Mucosa of gallbladder (tissue), 1 donor: ENCODE measurements at regions not wholly inside any gene's neighbourhood (a gene's known extent, or its start where the extent isn't known, plus 50 kb on each side); places are given as distances from the start of the nearest gene placed in this dataset.
"Not testable (repeated sequence)": the region's sequence is repeated elsewhere in the genome, so short reads cannot be mapped to it uniquely, and the experiment has no call there.

Experiments used
- DNase-seq: peaks from one replicate; pipeline ENCODE4 v3.0.0-alpha.2; 2020; ENCODE audit warnings: low spot score
- donor health status: DM: no; HTN: no; CAD: no.

DNA sequence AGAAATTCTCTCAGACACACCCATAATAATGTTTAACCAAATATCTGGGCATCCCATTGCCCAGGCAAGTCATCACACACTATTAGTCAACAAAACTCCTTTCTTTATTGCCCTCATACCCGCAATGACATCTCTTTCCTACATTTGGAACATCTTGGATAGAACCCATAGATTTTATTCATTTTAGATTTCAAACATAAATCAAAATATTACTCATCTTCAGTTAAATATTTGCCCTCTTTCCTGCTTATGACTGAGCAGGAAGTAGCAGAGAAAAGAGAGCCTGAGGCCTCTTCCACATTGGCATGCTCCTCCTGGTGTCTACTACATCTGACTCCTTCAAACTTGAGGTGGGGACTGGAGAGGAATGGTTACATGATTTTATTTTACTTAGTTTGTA is 592.0 kb downstream of the CHSY3 start:
- DNase-seq = no peak

DNA sequence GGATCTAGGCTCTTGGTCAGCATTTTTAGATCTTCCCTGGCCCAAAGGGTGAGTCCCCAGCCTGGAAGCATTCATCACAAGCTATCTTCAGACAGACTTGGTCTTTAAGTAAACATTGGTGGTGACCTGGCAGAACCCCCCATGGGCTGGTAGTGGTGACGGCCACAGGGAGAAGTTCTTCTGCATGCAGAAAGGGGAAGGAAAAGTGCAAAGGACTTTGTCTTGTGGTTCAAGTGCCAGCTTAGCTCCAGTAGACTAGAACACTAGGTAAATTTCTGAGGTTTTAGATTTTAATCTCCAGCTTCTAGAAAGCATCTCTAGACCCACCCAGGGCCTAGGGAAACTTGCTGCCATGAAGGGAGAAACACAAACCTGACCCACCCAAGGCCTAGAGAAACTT is 584.0 kb downstream of the CHSY3 start:
- no peak for DNase-seq

DNA sequence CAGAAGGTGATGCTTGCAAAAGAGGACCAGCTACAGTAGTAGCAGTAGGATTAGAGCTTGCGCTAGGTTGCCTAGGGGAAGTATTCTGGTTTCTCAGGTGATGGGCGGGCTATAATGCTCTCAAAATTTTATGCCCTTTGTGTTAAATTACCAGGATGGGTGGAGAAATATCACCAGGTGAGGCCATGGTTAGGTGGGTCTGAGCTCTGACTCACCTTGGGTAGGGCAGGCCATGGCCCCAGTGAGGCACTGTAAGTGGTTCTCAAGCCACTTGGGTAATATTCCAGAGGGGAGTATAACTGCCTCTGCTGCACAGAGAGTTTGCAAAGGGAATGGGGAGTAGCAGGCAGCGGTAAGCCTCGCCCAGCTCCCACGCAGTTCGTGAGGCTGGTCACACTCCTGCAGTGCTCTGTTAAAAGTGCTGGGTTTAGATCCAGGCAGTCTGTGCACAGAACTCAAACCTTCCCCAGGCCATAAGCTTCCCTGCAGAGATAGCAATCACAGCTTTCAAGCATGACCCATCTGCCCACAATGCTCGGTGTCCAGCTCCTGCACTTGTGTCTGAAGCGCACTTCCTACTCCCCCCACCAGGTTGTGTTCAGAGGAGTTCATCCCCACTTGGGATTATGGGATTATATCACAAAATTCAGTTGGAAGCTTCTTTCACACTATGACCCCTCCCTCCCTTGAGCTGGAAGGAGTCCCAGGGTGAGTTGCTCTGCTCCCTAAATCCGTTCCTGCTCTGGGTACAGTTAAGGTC is 575.0 kb downstream of the CHSY3 start:
- no peak for DNase-seq

DNA sequence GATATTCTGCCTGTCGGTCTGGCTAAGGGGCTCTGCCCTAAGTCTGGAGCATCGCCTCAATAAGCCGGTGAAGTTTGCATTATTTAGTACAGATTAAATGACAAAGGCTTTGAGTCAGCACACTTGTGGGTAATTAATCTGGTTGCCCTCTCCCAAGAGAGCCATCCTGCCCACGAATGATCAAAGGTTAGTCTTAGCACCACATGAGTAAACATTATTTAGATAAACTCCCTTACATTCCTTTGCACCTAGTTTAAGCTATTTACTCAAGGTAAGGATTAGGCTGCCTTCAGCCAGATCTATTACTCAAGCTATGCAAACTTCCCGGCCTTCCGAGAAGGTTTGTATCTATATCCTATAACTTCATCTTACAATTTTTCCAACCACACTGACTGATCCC is 572.1 kb downstream of the CHSY3 start:
- DNase-seq = no peak

DNA sequence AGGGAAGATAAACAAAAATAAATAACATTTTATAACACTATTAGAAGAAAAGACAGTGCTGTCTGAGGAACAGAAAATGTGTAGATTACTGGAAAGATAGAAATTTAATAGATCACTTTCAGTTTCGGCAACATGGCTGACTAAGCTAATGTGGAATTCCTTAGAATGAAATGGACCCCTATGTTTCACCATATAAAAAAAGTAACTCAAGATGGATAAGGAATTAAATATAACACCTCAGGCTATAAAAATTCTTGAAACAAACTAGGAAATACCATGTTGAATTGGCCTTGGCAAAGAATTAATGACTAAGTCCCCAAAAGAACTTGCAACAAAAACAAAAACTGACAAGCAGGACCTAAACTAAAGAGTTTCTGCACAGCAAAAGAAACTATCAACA is 558.3 kb downstream of the CHSY3 start:
- DNase-seq = no peak

DNA sequence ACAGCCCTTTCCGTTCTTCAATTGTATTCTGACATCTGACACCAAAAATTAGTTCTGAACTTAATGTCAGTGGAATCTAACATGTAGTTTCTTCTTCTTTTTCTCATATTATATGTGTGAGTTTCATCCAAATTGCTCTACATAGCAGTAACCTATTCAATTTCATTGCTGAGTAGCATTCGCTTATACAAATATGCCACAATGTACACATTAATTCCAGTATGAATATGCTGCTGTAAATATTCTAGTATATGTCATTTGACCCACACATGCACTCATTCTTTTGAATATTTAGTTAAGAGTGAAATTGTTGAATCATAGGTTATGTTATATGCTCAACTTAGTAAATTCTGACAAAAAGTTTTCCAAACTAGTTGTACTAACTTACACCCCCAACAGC is 550.9 kb downstream of the CHSY3 start:
- DNase-seq = no peak

DNA sequence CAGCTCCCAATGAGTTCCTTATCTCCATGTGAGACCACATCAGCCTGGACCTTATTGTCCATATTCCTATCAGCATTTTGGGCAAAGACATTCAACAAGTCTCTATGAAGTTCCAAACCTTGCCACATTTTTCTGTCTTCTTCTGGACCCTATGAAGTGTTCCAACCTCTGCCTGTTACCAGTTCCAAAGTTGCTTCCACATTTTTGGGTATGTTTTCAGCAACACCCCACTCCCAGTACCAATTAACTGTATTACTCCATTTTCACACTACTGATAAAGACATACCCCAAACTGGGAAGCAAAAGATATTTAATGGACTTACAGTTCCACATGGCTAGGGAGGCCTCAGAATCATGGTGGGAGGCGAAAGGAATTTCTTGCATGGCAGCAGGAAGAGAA is 548.5 kb downstream of the CHSY3 start:
- no peak for DNase-seq

DNA sequence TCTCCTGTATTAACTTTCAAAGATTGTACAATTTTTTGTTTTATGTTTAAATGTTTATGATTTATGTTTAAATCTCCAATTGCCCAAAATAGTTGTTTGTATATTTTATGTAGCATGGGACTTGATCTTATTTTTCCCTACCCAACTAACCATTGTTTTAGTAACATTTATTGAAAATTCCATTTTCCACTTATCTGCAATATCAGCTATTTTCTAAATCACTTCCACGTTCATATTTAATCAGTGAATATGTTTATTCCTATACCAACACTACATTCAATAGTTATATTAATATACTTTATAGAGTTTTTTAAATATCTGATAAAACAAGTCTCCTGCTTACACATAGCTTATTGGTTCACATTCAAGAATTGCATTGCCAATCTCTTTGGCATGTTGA is 532.2 kb downstream of the CHSY3 start:
- DNase-seq = no peak

DNA sequence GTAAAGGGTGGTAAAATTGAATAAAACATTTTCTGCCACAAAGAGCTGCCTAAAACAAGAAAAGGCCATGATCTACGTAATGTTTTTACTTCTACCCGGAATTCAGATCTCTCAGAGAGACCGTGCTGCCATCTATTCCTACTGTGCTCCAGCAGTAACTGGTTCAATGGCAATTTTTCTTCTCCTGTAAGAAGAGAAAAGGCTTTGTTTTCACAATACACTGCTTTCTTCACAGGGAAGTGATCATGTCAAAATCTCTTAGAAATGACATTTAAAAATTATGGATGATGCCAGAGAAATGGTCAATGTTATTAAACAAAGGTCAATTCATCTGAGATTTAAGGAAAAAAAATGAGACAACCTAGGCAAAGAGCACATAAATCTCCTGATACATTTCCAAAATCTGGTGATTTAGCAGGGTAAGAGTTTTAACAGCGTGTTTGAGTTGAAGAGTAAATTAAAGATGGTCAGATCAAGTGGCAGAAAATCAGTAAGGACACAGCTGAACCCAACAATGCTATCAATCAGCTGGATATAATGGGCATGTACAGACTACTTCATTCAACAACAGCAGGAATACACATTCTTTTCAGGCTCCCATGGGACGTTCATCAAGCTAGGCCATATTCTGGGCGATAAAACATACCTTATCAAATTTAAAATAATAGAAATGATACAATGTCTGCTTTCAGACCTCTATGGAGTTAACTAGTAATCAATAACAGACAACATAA is 523.1 kb downstream of the CHSY3 start:
- no peak for DNase-seq

DNA sequence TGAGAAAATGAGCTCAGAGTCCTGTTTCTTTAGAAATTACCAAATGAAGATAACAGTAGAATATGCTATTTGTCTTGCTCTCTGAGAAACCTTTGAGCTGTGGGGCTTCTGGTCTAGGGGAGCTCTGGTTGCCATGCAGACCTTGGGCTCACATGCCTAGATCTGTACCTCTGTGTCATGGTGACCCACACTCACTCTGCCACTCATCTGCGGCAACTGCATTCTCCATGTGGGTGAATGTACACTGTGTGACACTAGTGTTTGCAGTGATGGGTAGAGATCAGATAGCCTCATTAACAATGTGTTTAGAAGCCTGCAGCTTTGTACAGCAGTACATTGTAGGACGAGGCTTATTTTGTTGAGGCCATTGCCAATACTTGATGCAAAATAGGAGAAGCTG is 521.2 kb downstream of the CHSY3 start:
- no peak for DNase-seq

DNA sequence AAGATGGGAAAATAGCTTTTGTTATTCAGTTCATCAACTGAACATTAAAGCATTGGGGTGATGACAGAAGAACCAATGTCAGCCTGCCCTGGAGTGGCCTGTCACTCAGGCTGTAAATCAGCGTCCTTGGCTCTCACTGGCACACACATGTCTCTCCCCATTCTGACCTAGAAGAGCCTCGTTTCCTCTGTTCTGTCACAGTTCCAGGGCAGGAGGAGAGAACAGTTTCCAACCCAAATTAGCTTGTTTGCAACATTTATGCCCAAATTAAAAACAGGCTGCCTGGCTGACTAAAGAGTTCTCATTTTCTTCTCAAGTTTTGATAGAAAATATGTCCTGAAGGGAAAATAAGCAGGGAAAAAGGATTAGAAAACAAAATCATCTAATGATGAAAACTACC is 520.1 kb downstream of the CHSY3 start:
- no peak for DNase-seq

DNA sequence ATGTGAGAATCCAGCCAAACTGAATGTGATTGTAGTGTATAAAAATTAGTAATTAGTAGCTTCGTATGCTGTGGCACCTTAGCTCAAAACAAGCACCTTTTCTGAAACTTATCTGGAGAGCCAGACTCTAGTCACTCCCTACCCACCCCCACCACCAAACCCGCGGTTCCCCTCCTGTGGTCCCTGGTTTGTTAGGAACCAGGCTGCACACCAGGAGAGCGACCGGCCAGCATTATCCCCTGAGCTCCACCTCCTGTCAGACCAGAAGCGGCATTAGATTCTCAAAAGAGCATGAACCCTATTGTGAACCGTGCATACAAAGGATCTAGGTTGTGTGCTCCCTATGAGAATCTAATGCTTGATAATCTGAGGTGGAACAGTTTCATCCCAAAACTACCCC is 498.6 kb downstream of the CHSY3 start:
- DNase-seq = no peak

DNA sequence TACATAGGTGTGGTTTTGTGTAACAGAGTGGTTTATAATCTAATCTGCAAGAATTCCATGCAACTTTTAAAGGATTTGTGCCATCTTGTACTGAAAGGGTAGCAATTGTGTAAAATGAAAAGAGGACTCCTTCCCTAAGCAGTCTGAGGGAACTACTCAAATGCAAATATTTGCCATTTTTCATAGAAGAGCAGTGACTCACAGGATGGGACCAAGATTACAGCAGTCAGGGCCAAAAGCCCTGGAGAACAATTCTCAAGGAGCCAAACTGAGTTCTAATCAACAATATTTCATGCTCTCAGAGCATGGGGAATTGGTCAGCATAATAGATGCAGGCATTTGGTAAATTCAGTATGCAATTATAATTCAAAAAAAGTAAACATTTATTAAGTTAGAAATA is 495.8 kb downstream of the CHSY3 start:
- DNase-seq = no peak

DNA sequence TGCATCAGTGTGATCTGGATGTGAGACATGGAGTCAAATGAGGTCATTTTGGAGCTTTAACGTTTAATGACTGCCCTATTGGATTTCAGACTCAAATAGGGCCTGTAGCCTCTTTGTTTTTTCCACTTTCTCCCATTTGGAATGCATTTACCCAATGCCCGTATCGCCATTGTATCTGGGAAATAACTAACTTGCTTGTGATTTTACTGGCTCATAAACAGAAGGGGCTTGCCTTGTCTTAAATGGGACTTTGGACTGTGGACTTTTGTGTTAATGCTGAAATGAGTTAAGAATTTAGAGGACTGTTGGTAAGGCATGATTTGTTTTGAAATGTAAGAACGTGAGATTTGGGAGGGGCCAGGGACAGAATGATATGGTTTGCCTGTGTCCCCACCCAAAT is 494.6 kb downstream of the CHSY3 start:
- DNase-seq = no peak

DNA sequence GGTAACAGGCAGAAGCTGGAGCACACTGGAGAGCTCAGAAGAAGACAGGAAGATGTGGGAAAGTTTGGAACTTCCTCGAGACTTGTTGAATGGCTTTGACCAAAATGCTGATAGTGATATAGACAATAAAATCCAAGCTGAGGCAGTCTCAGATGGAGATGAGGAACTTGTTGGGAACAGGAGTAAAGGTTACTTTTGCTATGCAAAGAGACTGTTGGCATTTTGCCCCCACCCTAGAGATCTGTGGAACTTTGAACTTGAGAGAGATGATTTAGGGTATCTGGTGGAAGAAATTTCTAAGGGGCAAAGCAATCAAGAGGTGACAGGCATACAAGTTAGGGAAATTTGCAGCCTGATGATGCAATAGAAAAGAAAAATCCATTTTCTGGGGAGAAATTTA is 493.5 kb downstream of the CHSY3 start:
- peak; percentile 27 for DNase-seq

DNA sequence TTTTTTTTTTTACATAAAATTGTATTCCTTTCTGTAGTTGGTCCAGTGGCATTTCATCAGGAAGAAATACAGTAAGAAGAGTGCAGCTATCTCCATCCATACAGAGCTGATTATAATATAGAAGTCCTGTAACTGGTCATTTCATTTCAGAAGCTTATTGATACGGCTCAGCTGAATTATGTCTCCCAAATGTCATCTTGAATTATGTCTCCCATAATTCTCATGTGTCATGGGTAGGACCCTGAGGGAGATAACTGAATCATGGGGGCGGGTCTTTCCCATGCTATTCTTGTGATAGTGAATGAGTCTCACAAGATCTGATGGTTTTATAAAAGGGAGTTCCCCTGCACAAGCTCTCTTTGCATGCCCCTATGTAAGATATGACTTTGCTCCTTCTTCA is 492.9 kb downstream of the CHSY3 start:
- no peak for DNase-seq

DNA sequence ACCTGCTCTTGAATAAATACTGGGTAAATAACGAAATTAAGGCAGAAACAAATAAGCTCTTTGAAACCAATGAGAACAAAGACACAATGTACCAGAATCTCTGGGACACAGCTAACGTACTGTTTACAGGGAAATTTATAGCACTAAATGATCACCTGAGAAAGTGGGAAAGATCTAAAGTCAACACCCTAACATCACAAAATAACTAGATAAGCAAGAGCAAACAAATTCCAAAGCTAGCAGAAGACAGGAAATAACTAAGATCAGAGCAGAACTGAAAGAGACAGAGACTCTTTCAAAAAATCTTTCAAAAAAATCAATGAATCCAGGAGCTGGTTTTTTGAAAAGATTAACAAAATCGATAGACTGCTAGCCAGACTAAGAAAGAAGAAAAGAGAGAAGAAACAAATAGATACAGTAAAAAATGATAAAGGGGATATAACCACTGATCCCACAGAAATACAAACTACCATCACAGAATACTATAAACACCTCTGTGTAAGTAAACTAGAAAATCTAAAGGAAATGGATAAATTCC is 487.5 kb downstream of the CHSY3 start:
- not testable (repeated sequence) for DNase-seq

DNA sequence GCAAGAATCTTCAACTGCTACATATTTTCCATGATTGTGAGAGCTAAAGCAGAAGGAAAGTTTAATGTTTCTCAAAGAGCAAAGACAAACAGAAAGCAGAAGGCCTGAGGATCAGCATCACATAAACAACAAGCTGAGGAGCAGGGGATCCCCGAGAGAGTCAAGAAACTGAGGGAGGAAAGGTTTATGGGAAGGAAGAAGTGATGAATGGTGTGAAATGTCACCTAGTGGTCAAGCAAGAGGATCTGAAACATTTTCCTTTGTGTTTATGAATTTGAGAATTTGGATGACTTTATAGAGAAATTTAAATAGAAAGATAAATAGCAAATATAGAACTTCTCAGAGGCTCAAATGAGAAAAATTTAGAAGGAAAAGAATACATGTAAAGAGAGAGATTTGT is 481.9 kb downstream of the CHSY3 start:
- DNase-seq = no peak

DNA sequence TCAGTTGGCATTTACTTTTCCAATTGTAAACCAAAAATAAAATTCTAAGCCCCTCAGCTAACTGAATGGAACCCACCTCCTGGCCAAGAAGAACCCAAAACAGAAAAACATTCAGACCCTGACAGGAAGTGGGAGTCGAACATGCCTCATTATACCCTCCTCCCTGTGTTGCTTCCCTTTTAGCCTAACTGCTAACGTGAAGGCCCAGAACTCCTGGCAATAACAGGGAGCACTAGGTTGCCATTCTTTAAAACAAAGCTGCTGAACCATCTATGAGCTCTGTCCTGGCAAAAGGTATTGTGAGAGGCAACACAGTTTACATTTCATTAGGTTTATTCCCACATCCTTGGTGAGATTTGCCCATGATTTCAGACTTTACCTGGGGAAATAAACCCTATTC is 481.4 kb downstream of the CHSY3 start:
- DNase-seq = no peak

DNA sequence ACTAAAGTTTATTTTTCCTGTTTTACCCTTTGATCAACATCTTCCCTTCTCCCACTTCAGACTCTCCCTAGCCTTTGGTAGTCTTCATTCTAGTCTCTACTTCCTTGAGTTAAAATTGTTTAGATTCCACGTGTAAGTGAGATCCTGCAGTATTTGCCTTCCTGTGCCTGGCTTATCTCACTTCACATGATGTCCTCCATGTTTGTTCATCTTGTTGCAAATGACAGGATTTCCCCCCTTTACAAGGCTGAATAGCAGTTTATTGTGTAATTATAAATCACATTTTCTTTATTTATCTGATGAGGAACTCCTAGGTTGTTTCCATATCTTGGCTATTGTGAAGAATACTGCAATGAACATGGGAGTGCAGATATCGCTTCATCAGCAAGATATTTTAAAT is 461.7 kb downstream of the CHSY3 start:
- no peak for DNase-seq

DNA sequence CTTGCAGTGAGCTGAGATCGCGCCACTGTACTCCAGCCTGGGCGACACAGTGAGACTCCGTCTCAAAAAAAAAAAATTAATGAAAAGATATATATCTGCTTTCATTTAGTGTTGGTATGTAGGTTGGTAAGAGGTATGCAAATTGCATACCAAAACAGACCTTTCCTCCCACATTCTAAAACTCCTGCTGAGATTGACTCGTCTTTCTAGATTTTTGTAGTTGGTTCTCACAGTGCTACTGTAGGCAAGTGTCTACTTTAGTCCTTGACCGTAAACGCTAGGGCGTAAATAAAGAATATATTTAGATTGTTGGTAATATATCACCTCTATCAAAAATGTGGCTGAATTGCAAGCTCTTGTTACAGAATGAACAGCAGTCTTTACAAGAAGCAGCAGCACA is 445.9 kb downstream of the CHSY3 start:
- DNase-seq = no peak

DNA sequence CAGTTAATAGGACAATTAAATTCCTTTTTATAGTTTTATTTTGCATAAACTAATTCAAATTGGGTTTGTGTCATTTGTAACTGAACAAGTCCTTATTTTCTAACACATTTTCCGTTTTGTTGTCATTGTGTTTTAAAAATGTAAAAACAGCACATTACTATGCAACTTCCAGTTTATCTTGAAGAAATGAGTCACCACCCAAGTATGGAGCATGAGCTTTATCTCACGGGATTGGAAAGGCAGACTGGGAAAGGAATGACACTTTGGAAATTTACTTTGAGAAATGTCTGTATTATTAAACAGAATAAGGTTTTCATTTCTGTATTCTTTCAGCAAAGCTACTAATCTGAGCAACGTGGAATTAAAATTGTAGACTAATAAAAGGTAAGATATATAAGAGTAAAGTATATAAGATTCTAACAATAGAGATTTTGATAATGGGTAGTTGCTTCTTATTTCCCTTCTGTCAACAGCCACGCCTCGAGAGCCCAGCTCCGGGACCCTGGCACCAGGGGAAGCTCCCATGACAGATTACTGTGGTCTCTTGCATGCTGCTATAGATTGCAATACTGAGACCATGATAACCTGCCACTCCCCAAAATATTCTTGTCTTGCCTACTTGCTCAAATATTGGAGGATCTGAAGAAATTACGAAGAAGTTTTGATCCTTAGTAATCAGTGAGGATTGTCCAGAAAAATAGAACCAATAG is 433.1 kb downstream of the CHSY3 start:
- no peak for DNase-seq

DNA sequence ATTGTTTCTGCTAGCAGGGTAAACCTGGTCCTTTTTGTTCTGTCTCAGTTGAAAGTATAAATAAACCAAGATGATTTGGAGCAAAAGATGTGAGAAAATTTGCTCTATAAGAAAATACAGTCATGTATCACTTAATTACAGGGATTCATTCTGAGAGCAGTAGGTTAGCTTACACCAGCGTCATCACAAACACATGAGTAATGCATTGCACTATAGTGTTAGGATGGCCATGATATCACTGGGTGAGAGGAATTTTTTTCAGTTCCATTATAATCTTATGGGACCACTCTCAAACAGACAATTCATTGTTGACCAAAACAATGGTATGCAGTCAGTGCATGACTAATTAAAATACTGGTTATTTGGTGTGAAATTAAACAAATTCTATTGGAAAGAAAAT is 430.9 kb downstream of the CHSY3 start:
- DNase-seq = no peak
